ENCODE measurements at regions not wholly inside any gene's neighbourhood (a gene's known extent, or its start where the extent isn't known, plus 50 kb on each side); places are given as distances from the start of the nearest gene placed in this dataset.

DNA sequence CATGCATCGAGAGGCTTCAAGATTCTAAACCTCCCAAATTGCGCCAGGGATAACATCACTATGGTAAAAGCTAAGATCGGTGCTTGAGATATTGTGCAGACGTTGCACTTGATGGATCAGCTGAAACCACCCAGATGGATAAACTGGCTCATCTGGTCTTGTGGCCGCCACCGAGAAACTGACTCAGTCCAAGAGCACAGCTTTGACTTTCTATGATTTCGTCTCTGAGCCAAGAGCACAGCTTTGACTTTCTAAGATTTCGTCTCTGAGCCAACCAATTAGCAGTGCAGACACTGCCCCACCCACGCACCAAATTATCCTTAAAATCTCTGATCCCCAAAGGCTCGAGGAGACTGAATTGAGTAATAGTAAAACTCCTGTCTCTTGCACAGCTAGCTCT lies 687.2 kb downstream of the FAM133A start:
- ATAC-seq (ENCODE audit: low read depth) (no peak), DNase-seq (ENCODE audit: low spot score) (no peak)
- TF ChIP-seq, protein P1, sequence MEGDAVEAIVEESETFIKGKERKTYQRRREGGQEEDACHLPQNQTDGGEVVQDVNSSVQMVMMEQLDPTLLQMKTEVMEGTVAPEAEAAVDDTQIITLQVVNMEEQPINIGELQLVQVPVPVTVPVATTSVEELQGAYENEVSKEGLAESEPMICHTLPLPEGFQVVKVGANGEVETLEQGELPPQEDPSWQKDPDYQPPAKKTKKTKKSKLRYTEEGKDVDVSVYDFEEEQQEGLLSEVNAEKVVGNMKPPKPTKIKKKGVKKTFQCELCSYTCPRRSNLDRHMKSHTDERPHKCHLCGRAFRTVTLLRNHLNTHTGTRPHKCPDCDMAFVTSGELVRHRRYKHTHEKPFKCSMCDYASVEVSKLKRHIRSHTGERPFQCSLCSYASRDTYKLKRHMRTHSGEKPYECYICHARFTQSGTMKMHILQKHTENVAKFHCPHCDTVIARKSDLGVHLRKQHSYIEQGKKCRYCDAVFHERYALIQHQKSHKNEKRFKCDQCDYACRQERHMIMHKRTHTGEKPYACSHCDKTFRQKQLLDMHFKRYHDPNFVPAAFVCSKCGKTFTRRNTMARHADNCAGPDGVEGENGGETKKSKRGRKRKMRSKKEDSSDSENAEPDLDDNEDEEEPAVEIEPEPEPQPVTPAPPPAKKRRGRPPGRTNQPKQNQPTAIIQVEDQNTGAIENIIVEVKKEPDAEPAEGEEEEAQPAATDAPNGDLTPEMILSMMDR (IDR thresholded peaks at IDR 0.05; ENCODE audit: poor library complexity, severe bottlenecking), result no peak
- no peaks in the 10 kb centered on the region for H3K9me3 ChIP-seq (ENCODE audit: severe bottlenecking)
- H3K27me3 ChIP-seq (ENCODE audit: insufficient read depth, poor library complexity, severe bottlenecking), result no peaks in the 10 kb centered on the region
- H3K4me1 ChIP-seq (ENCODE audit: insufficient read depth, poor library complexity, severe bottlenecking), result no peaks in the 10 kb centered on the region
- no peaks in the 10 kb centered on the region for H3K36me3 ChIP-seq (ENCODE audit: low read depth)
- no peak overlapping the region for H3K4me3 ChIP-seq (ENCODE audit: severe bottlenecking)
- H3K27ac ChIP-seq (ENCODE audit: poor library complexity, severe bottlenecking), result no peak overlapping the region

DNA sequence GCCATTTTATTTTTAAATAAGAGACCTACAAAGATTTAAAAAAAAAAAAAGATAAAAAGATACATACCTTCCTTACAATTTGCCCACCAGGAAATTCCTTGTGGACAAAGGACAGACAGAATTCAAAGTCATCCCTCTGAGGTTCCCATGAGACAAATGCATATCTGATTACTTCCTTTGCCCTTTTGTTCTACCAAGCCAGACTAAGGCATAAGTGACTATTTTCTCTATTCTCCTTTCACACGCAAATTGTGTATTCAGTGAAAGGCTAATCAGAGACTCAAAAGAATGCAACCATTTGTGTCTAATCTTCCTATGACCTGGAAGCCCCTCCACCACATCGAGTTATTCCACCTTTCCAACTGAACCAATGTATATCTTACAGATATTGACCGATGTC lies 691.7 kb downstream of the FAM133A start:
- Histone ChIP-seq H3K4me1 (ENCODE audit: insufficient read depth, poor library complexity, severe bottlenecking) (no peaks in the 10 kb centered on the region), H3K27ac (ENCODE audit: poor library complexity, severe bottlenecking) (no peak overlapping the region), H3K9me3 (ENCODE audit: severe bottlenecking) (no peaks in the 10 kb centered on the region), H3K36me3 (ENCODE audit: low read depth) (no peaks in the 10 kb centered on the region), H3K27me3 (ENCODE audit: insufficient read depth, poor library complexity, severe bottlenecking) (no peaks in the 10 kb centered on the region), H3K4me3 (ENCODE audit: severe bottlenecking) (no peak overlapping the region)
- TF ChIP-seq, protein P1 (IDR thresholded peaks at IDR 0.05; ENCODE audit: poor library complexity, severe bottlenecking), result no peak
- ATAC-seq (ENCODE audit: low read depth), result no peak
- no peak for DNase-seq (ENCODE audit: low spot score)

DNA sequence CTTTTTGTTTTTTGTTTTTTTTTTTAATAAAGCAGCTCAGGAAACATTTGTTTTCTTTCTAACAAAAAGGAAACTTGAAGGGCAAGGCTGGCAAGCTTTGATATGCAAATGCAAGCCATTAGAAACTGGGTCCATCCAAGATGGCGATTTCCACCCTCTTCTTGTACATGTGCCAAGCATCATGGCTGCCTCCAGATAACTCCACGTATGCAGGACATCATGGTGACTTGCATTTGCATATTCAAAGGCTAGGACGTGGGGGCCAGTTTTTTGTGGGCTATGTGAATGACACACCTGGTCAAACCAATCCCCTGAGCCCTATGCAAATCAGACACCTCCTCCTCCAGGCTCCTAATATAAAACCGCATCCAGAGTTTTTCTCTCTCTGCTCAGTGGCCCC lies 692.6 kb downstream of the FAM133A start:
- H3K4me3 ChIP-seq (ENCODE audit: severe bottlenecking), result no peak overlapping the region
- no peak for ATAC-seq (ENCODE audit: low read depth)
- DNase-seq (ENCODE audit: low spot score), result no peak
- no peaks in the 10 kb centered on the region for H3K27me3 ChIP-seq (ENCODE audit: insufficient read depth, poor library complexity, severe bottlenecking)
- H3K27ac ChIP-seq (ENCODE audit: poor library complexity, severe bottlenecking), result no peak overlapping the region
- H3K4me1 ChIP-seq (ENCODE audit: insufficient read depth, poor library complexity, severe bottlenecking), result no peaks in the 10 kb centered on the region
- no peaks in the 10 kb centered on the region for H3K36me3 ChIP-seq (ENCODE audit: low read depth)
- no peaks in the 10 kb centered on the region for H3K9me3 ChIP-seq (ENCODE audit: severe bottlenecking)
- TF ChIP-seq, protein P1 (IDR thresholded peaks at IDR 0.05; ENCODE audit: poor library complexity, severe bottlenecking), result no peak

DNA sequence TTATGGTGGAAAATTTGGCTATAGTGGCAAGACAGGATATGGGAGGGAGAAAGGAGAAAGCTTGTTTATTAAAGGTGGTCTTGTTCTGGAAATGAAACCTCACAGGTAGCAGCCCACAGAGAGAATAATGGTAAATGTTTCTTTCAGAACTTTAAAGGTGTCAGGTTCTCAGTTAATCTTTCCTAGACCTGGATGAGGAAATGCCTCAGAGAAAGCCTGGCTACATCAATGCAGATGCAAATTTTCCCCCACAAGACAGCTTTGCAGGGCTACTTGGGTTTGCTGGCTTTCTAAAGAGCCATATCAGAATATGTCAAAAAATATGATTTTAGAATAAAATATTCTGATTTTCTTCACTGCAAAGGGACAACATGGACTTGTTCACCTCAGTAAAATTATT lies 715.0 kb downstream of the FAM133A start:
- TF ChIP-seq, protein P1 (IDR thresholded peaks at IDR 0.05; ENCODE audit: poor library complexity, severe bottlenecking), result no peak
- DNase-seq (ENCODE audit: low spot score) (no peak), ATAC-seq (ENCODE audit: low read depth) (no peak)
- H3K27ac ChIP-seq (ENCODE audit: poor library complexity, severe bottlenecking), result no peak overlapping the region
- no peaks in the 10 kb centered on the region for H3K27me3 ChIP-seq (ENCODE audit: insufficient read depth, poor library complexity, severe bottlenecking)
- no peaks in the 10 kb centered on the region for H3K36me3 ChIP-seq (ENCODE audit: low read depth)
- H3K4me3 ChIP-seq (ENCODE audit: severe bottlenecking), result no peak overlapping the region
- no peaks in the 10 kb centered on the region for H3K4me1 ChIP-seq (ENCODE audit: insufficient read depth, poor library complexity, severe bottlenecking)
- H3K9me3 ChIP-seq (ENCODE audit: severe bottlenecking), result no peaks in the 10 kb centered on the region

DNA sequence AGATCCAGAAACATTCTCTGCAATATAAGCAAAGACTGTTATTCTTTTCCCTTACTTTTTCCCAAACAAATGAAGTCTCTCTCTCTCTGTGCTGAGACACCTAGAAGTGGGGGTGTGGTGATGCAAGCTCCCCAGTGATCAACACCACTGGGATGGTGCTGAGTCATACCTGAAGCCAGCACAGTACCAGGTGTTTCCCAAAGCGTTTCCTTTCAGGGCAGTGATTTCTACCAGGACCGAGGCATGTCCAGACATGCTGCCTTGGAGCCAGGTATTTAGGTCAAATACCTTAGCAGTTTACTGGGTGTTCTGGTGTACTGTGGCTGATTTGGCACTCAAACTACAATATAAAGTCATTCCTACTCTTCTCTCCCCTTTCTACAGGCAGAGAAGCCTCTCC lies 726.5 kb downstream of the FAM133A start:
- Histone ChIP-seq H3K27me3 (ENCODE audit: insufficient read depth, poor library complexity, severe bottlenecking) (no peaks in the 10 kb centered on the region), H3K27ac (ENCODE audit: poor library complexity, severe bottlenecking) (peak overlapping the region; percentile 79), H3K4me3 (ENCODE audit: severe bottlenecking) (no peak overlapping the region), H3K4me1 (ENCODE audit: insufficient read depth, poor library complexity, severe bottlenecking) (peaks cover 12% of the 10 kb centered on the region), H3K36me3 (ENCODE audit: low read depth) (no peaks in the 10 kb centered on the region), H3K9me3 (ENCODE audit: severe bottlenecking) (no peaks in the 10 kb centered on the region)
- TF ChIP-seq, protein P1 (IDR thresholded peaks at IDR 0.05; ENCODE audit: poor library complexity, severe bottlenecking), result no peak
- DNase-seq (ENCODE audit: low spot score) (peak; percentile 83), ATAC-seq (ENCODE audit: low read depth) (peak; percentile 98)
